Effector CD8-positive, alpha-beta T cell (primary cell): ENCODE measurements at regions not wholly inside any gene's neighbourhood (a gene's known extent, or its start where the extent isn't known, plus 50 kb on each side); places are given as distances from the start of the nearest gene placed in this dataset.

Source experiments
- DNase-seq: peaks from one replicate; lab custom pipeline; 2025; lab: John Stamatoyannopoulos, UW

- DNase-seq = no peak
Measured at GRCh38 chr18:45168866-45169600, 446.2 kb upstream of the SLC14A2 start.

DNA sequence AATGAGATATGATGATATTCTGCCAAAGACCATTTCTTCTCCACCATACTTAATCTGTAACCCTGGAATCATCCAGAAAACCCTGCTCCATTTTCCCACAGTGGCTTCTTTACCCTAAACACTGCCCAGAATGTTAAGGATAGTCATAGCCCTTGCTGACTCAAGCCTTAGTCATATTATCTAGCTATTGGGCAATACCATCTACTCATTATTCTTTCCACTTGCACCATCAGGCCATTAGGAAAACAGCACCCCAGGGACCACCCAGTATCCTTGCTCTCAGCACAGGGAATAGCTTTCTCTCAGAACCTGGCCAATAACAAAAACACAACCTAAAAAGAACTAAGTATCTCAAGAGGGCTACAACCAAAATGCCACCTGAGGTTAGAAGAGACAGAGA, 445.7 kb upstream of the SLC14A2 start:
- DNase-seq = no peak

DNA sequence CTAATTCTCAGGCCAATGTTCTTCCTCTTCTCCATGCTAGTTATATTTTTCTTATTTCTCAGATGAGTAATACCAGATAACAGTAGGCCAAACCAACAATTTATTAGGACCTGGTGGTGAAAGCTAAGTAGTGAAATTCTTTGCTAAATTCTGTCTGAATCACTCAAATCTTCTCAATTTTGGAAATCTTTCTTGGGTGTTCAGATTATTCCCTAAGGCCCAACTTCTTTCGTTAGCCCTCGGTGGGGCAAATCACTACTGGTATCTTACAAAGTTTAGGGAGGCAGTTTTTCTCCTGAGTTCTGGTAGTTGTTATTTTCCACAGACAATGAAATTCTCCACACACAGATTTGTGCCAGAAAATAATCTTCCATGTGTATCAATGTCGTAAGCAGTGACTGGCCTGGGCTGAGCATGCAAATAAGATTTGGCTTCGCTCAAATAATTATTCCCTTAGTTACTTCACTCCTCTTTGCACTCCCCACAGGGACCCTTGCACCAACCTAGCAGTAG, 443.5 kb upstream of the SLC14A2 start:
- DNase-seq = no peak

DNA sequence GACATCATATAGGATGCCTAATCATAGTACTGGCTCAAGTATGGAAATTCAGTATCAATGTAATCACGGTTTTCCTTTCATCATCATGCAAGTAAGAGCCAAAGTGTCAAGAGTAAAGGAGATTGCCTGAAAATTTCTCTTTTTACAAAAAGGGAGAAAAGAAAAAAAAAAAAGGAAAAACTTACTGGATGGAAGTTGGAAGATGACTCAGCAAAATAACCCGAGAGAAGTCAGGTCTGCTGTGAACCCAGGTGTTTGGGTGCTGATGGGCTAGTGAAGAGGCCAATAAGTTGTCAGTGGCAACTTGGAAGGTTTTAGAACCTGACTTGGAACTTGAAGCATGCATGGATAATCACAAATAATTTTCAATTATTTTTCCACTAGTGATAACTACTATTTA, 441.9 kb upstream of the SLC14A2 start:
- no peak for DNase-seq

DNA sequence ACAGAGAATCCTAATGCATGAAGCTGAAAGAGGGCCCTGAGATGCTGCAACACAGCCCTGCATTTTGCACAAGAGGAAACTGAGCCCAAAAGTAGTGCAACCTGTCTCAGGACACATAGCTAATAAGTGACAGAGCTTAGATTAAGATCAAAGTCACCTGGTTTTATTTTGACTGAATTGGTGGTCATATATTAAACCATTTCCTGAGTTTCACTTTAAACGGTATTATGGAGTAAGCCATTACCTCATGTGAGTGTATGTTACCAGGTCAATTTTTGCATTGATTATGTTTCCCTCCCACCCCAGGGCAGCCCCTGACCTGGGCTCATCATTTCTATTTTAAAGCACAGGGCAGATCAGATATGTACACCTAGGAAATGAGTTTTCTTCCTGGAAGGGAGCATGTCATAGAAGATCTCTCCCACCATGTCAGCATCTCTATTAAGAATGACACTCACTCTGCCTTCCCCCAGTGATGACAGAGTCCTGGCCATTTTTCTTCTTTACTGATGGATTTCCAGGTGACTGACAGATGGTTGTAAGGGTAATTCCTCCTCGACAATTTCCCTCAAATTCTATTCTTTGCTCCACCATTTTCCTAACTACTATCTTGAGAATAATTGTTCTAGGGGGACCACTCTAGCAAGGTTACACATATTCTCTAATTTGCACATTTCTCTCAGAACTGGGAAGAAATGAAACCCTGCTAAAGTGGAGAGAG, 441.3 kb upstream of the SLC14A2 start:
- DNase-seq = no peak

DNA sequence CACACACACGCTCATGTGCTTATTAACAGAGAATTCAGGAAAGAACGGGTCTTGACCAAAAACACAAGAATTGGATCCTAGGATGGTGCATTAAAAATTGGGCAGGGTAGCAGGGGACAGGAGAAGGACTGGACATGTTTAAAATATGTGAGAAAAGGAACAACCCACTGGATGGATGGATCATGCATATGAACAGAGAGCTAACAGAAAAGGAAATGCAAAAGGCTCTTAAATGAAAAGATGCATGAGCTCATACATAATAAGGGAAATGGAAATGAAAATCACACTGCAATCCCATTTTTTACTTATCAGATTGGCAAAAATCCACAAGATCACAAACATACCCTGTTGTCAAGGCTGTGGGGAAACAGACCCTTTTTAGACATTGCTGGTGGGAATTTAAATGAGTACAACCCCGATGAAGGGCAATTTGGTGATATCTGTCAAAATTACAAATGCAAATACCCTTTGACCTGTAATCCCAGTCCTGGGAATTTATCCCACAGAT, 440.6 kb upstream of the SLC14A2 start:
- DNase-seq = no peak

DNA sequence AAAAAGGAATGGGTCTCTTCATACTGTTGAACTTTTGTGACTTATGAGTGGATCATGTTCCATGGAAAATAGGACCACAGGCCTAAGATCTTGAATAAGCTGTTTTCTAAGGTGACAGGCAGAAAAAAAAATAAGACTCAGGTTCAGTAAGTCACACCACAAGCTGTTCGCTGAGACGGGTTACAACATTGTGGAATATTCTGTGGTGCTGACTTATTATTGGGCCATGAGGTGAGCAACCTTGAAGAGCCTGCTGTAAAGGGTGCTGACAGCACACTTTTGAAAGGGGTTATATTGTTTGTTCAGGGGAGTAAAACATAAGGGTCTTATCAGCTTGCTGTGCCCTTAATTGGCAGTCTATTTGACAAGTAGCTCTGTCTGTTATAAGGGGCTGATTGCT, 439.8 kb upstream of the SLC14A2 start:
- no peak for DNase-seq

DNA sequence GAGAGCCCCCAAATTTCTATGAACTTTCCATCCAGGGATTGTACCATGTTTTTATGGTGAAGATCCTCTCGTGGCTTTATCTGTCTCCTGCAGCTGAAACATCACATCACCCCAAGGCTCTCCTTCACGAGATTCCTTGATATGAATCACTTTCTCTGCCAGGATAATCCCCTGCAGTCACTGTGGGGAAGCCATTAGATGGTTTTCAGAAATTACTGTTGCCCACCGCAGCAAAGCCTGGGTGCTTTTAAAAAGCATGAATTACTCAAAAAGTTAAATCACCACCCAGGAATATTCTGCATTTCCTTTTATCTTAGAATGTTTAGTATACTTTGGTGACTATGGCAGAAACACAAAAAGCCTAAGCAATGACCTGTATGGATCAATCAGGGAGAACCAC, 428.4 kb upstream of the SLC14A2 start:
- DNase-seq = no peak

- DNase-seq = no peak
Measured at GRCh38 chr18:45191795-45192194, 423.5 kb upstream of the SLC14A2 start.

- DNase-seq = no peak
Measured at GRCh38 chr18:45197526-45197970, 417.7 kb upstream of the SLC14A2 start.

GRCh38 chr18:45198526-45198925, 416.8 kb upstream of the SLC14A2 start:
- DNase-seq = no peak

GRCh38 chr18:45201029-45201428, 414.2 kb upstream of the SLC14A2 start:
- no peak for DNase-seq

GRCh38 chr18:45201489-45201888, 413.8 kb upstream of the SLC14A2 start:
- no peak for DNase-seq

GRCh38 chr18:45202061-45202460, 413.2 kb upstream of the SLC14A2 start:
- DNase-seq = no peak

DNA sequence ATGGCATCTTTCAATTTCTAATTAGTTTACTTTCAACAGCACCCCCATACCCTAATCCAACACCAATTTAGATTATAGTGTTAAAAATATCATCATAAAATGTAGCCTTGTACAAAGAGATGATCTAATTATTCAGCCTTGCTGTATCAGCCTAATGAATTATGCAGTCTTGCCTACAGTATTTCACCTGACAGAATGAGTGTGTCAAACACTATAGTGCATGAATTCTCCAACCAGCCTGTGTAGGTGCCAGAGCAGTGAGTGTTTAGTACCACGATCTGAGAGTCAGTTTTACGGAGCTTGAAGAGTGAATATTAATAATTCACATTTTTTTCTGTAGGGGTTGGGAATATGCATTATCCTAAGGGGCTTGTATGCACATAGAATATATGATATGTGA, 411.6 kb upstream of the SLC14A2 start:
- DNase-seq = no peak

GRCh38 chr18:45207328-45207727, 407.9 kb upstream of the SLC14A2 start:
- no peak for DNase-seq

- DNase-seq = no peak
Measured at GRCh38 chr18:45208164-45208563, 407.1 kb upstream of the SLC14A2 start.

GRCh38 chr18:45212181-45213039, 402.9 kb upstream of the SLC14A2 start:
- peak; percentile 33 for DNase-seq

- no peak for DNase-seq
Measured at GRCh38 chr18:45213040-45213333, 402.3 kb upstream of the SLC14A2 start.

DNA sequence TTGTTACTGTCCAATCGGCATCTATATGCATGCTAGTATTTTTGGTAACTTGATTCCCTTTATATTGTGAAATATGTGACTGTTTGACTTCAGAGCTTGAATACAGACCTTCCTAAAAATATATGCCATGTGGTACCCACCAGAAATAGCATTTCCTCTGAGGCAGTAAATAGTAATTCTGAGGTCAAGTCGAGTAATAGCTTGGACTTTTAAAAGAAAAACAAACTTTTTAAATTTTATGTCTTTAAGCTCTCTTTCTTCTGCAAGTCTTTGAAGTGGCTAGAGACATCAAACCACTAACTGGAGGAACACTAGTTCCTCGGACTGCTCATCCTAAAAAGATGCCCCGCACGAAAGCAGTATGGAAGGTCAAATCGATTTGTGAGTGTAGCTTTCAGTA, 396.8 kb upstream of the SLC14A2 start:
- no peak for DNase-seq

DNA sequence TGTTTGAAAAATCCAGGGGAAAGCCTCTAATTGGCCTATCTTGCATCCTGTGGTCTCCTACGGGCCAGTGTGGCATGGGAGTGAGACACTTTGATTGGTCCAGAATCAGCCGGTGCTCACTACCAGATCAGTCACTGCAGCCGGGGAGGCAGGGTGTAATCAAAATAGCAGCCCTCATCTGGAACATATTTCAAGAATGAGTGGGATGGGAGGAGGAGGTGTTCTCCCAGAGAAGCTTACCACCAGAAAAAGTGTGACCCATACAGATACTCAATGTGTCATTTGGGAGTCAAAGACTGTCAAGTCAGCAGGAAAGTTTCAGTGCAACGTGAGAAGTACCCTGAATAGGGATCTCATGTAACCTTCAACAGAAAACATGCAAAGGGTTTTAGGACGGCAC, 393.9 kb upstream of the SLC14A2 start:
- DNase-seq = no peak

DNA sequence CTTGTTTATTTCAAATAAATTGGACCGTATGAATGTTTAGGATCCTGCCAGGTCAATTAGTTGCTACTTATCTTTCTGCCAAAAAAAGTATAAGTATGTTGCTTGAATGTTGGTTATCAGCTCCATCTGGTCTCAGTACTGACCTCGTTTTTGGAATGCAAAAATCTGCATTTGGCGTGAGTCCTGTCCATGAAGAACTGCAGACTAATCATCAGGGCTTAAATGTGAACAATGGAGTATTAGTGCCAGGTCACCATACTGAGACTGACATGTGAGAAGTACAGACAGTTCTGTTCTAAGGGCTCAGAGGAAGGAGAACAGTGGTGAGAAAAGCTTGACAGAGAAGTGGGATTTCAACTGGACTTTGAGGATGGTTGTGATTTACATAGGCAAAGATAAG, 393.1 kb upstream of the SLC14A2 start:
- no peak for DNase-seq
